K562 (cell line): ENCODE measurements at regions not wholly inside any gene's neighbourhood (a gene's known extent, or its start where the extent isn't known, plus 50 kb on each side); places are given as distances from the start of the nearest gene placed in this dataset.

Source experiments
- KDM5B ChIP-seq: fragments of 200-600 bp; sonication (generic); IDR thresholded peaks from 2 replicates; pipeline ENCODE4 v1.6.1; 2012; ENCODE audit warnings: low read depth, mild to moderate bottlenecking, moderate library complexity, low read length, control low read depth, inconsistent platforms; ENCODE audit not compliant: insufficient replicate concordance
- MNT ChIP-seq, 2 experiments: fragments of 450-650 bp; conservative IDR thresholded peaks; 2 replicates each; pipeline ENCODE4 v1.6.1; 2017; ENCODE audit warnings: mild to moderate bottlenecking in 2 of 2, moderate library complexity in 2 of 2
- PBX2 ChIP-seq, 2 experiments: IDR thresholded peaks in 1 of 2; conservative IDR thresholded peaks in 1 of 2; 2 replicates each; pipeline ENCODE4 v1.6.1; 2016; ENCODE audit warnings: low read depth in 2 of 2, mild to moderate bottlenecking in 1 of 2, missing compliant biosample characterization in 1 of 2, missing genetic modification characterization in 1 of 2, moderate library complexity in 1 of 2
- PKNOX1 ChIP-seq: fragments of 450-650 bp; IDR thresholded peaks from 2 replicates; pipeline ENCODE4 v1.6.1; 2016
- RBM39 ChIP-seq: fragments of 200-400 bp; formaldehyde crosslinking; optimal IDR thresholded peaks from 2 replicates; pipeline ENCODE3; 2018; ENCODE audit warnings: low read depth, low read length
- SP1 ChIP-seq: sonication (generic); formaldehyde crosslinking; IDR thresholded peaks from 2 replicates; pipeline ENCODE4 v1.8.1; 2022; ENCODE audit warnings: mild to moderate bottlenecking, missing genetic modification reagents
- ZNF253 ChIP-seq: fragments of 250-450 bp; sonication (Bioruptor Pico); conservative IDR thresholded peaks from 2 replicates; pipeline ENCODE4 v1.6.1; 2021; ENCODE audit warnings: mild to moderate bottlenecking
- TF ChIP-seq, protein P1 (sequence below): fragments of 450-650 bp; IDR thresholded peaks from 2 replicates; pipeline ENCODE4 v1.6.1; 2016; ENCODE audit warnings: mild to moderate bottlenecking, moderate library complexity

DNA sequence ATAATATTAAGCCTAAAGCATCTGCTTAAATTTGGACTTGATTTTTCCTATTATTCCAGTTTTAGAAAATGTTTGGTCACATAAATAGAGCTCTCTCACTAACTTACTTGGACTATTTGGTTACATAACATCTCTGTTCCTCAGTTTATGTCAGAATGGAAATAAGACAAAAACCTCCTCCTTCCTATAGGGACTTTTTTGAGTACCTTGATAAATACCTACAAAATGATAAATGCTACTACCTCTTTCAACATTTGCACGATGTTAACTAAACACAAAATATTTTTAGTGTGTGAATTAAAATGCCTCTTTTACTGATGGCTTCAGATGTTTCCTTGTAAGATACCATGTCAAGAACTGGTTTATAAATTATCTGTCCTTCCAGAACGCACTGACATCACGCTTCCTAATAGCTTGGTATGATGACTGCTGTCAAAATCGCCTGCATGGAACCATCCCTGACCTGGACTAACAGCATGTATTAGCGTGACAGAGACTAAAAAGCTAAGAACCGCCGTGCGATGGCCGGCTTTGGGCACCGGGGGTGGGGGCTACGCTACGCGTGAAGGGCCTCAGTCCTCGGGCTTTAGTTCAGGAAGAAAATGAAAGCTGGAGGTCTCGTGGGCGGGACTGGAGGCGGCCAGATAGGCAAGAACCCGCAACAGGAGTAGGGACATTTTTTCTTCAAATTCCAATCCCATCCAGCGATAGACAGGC, 133.2 kb upstream of the BARHL2 start (continued):
- TF ChIP-seq RBM39 (no peak), PBX2 (CRISPR knock-in tag; IDR thresholded peaks at IDR 0.05; ENCODE audit: low read depth) (no peak), PBX2 (tag; conservative IDR thresholded peaks at IDR 0.05; ENCODE audit: low read depth) (peak; percentile 35; the same call in 1 of the 2 replicates), MNT (conservative IDR thresholded peaks at IDR 0.05) (peak in 1 of 2 experiments; percentile 20; a peak in 1 of 4 replicates), ZNF253 (CRISPR knock-in tag) (no peak), KDM5B (peak; percentile 9), SP1 (CRISPR knock-in tag) (0 out of 2 replicates have a peak, but pooled peaks have one; percentile 49), PKNOX1 (peak; percentile 55; the same call in 1 of the 2 replicates)
- TF ChIP-seq, protein P1, sequence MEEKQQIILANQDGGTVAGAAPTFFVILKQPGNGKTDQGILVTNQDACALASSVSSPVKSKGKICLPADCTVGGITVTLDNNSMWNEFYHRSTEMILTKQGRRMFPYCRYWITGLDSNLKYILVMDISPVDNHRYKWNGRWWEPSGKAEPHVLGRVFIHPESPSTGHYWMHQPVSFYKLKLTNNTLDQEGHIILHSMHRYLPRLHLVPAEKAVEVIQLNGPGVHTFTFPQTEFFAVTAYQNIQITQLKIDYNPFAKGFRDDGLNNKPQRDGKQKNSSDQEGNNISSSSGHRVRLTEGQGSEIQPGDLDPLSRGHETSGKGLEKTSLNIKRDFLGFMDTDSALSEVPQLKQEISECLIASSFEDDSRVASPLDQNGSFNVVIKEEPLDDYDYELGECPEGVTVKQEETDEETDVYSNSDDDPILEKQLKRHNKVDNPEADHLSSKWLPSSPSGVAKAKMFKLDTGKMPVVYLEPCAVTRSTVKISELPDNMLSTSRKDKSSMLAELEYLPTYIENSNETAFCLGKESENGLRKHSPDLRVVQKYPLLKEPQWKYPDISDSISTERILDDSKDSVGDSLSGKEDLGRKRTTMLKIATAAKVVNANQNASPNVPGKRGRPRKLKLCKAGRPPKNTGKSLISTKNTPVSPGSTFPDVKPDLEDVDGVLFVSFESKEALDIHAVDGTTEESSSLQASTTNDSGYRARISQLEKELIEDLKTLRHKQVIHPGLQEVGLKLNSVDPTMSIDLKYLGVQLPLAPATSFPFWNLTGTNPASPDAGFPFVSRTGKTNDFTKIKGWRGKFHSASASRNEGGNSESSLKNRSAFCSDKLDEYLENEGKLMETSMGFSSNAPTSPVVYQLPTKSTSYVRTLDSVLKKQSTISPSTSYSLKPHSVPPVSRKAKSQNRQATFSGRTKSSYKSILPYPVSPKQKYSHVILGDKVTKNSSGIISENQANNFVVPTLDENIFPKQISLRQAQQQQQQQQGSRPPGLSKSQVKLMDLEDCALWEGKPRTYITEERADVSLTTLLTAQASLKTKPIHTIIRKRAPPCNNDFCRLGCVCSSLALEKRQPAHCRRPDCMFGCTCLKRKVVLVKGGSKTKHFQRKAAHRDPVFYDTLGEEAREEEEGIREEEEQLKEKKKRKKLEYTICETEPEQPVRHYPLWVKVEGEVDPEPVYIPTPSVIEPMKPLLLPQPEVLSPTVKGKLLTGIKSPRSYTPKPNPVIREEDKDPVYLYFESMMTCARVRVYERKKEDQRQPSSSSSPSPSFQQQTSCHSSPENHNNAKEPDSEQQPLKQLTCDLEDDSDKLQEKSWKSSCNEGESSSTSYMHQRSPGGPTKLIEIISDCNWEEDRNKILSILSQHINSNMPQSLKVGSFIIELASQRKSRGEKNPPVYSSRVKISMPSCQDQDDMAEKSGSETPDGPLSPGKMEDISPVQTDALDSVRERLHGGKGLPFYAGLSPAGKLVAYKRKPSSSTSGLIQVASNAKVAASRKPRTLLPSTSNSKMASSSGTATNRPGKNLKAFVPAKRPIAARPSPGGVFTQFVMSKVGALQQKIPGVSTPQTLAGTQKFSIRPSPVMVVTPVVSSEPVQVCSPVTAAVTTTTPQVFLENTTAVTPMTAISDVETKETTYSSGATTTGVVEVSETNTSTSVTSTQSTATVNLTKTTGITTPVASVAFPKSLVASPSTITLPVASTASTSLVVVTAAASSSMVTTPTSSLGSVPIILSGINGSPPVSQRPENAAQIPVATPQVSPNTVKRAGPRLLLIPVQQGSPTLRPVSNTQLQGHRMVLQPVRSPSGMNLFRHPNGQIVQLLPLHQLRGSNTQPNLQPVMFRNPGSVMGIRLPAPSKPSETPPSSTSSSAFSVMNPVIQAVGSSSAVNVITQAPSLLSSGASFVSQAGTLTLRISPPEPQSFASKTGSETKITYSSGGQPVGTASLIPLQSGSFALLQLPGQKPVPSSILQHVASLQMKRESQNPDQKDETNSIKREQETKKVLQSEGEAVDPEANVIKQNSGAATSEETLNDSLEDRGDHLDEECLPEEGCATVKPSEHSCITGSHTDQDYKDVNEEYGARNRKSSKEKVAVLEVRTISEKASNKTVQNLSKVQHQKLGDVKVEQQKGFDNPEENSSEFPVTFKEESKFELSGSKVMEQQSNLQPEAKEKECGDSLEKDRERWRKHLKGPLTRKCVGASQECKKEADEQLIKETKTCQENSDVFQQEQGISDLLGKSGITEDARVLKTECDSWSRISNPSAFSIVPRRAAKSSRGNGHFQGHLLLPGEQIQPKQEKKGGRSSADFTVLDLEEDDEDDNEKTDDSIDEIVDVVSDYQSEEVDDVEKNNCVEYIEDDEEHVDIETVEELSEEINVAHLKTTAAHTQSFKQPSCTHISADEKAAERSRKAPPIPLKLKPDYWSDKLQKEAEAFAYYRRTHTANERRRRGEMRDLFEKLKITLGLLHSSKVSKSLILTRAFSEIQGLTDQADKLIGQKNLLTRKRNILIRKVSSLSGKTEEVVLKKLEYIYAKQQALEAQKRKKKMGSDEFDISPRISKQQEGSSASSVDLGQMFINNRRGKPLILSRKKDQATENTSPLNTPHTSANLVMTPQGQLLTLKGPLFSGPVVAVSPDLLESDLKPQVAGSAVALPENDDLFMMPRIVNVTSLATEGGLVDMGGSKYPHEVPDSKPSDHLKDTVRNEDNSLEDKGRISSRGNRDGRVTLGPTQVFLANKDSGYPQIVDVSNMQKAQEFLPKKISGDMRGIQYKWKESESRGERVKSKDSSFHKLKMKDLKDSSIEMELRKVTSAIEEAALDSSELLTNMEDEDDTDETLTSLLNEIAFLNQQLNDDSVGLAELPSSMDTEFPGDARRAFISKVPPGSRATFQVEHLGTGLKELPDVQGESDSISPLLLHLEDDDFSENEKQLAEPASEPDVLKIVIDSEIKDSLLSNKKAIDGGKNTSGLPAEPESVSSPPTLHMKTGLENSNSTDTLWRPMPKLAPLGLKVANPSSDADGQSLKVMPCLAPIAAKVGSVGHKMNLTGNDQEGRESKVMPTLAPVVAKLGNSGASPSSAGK, result peak; percentile 33; the same call in 1 of the 2 replicates
